Endothelial cell (in vitro differentiated cells): ENCODE measurements at regions not wholly inside any gene's neighbourhood (a gene's known extent, or its start where the extent isn't known, plus 50 kb on each side); places are given as distances from the start of the nearest gene placed in this dataset.

Experiments used
- DNase-seq: peaks from one replicate; pipeline ENCODE4 v3.0.0; 2021; ENCODE audit warnings: low spot score
- H3K27ac Mint-ChIP-seq: one replicate; pipeline ENCODE4 v1.8.0; 2021; ENCODE audit warnings: mixed read lengths, inconsistent platforms; ENCODE audit not compliant: unreplicated experiment
- H3K27me3 Mint-ChIP-seq: one replicate; pipeline ENCODE4 v1.8.0; 2021; ENCODE audit warnings: mild to moderate bottlenecking, moderate library complexity, mixed read lengths, inconsistent platforms; ENCODE audit not compliant: unreplicated experiment
- H3K36me3 Mint-ChIP-seq: one replicate; pipeline ENCODE4 v1.8.0; 2021; ENCODE audit warnings: mild to moderate bottlenecking, low read depth, mixed read lengths, inconsistent platforms; ENCODE audit not compliant: unreplicated experiment
- H3K4me1 Mint-ChIP-seq: one replicate; pipeline ENCODE4 v1.8.0; 2021; ENCODE audit warnings: mild to moderate bottlenecking, mixed read lengths, inconsistent platforms; ENCODE audit not compliant: unreplicated experiment
- H3K4me3 Mint-ChIP-seq: one replicate; pipeline ENCODE4 v1.8.0; 2021; ENCODE audit warnings: mild to moderate bottlenecking, mixed read lengths, inconsistent platforms; ENCODE audit not compliant: unreplicated experiment
- H3K9me3 Mint-ChIP-seq: one replicate; pipeline ENCODE4 v1.8.0; 2021; ENCODE audit warnings: mixed read lengths, inconsistent platforms; ENCODE audit not compliant: unreplicated experiment
- TF ChIP-seq, protein P1 (sequence below): fragments of 200-600 bp; sonication (generic); IDR thresholded peaks from one replicate; pipeline ENCODE4 v1.5.0; 2021; ENCODE audit warnings: antibody characterized with exemption; ENCODE audit not compliant: unreplicated experiment

DNA sequence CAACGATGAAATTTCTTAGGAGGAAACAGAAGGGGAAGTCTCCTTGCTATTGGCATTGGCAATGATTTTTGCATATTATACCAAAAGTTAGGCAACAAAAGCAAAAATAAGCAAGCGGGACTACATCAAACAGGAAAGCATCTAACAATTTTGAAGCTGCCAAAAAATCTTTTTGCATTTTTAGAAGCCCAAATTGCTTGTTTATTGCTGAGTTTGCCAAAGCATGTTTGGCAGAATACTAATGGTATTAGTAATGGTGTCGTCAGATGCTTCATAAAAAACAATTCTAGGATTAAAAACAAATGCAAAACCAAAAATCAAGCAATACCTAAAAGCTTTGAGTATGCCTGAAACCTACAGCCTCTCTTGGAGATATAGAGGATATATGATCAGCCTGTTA is 80.0 kb downstream of the GALR1 start:
- Mint-ChIP-seq H3K36me3 (no peaks in the 10 kb centered on the region), H3K4me3 (no peak overlapping the region), H3K4me1 (no peaks in the 10 kb centered on the region), H3K27me3 (no peaks in the 10 kb centered on the region), H3K9me3 (no peaks in the 10 kb centered on the region), H3K27ac (no peak overlapping the region)
- TF ChIP-seq, protein P1, sequence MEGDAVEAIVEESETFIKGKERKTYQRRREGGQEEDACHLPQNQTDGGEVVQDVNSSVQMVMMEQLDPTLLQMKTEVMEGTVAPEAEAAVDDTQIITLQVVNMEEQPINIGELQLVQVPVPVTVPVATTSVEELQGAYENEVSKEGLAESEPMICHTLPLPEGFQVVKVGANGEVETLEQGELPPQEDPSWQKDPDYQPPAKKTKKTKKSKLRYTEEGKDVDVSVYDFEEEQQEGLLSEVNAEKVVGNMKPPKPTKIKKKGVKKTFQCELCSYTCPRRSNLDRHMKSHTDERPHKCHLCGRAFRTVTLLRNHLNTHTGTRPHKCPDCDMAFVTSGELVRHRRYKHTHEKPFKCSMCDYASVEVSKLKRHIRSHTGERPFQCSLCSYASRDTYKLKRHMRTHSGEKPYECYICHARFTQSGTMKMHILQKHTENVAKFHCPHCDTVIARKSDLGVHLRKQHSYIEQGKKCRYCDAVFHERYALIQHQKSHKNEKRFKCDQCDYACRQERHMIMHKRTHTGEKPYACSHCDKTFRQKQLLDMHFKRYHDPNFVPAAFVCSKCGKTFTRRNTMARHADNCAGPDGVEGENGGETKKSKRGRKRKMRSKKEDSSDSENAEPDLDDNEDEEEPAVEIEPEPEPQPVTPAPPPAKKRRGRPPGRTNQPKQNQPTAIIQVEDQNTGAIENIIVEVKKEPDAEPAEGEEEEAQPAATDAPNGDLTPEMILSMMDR, result no peak
- no peak for DNase-seq

DNA sequence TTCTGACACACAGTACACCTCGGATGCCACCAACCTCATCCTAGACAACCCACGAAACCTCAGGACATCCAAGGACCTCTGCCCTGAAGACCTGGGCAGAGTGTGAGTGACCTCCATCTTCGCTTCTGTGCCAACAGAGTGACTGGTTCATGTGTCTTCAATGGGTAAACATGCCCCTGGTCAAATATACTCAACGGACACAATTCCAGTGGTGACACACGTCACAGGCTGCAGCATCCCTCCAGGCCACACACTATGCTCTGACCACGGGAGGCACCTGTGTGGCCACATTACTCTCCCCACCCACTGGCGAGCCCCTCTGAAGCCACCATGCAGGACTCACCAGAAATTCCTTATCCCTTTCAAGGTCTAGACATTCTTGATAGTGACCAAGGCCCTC is 85.2 kb downstream of the GALR1 start:
- TF ChIP-seq, protein P1, result no peak
- Mint-ChIP-seq H3K36me3 (no peaks in the 10 kb centered on the region), H3K27me3 (peaks cover 1% of the 10 kb centered on the region), H3K9me3 (no peaks in the 10 kb centered on the region), H3K4me1 (no peaks in the 10 kb centered on the region), H3K27ac (no peak overlapping the region), H3K4me3 (no peak overlapping the region)
- no peak for DNase-seq

DNA sequence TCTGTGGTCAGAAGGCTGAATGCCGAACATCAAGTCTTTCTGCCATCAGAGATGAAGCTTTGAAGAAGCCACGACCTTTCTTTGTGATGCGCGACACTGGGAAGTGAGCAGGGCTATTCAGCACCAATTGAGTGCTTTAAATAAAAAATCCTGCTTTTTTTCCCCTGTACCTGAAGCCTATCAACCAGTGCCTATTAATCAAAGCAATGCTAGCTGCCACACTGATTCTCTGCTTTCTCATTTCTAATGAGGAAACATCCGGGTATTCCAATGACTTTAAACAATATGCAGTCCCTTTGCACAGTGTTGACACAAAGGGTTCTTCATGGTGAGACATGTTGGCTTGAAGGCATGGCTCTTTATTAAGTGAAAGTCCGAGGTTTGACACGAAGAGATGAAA is 88.0 kb downstream of the GALR1 start:
- TF ChIP-seq, protein P1, result no peak
- Mint-ChIP-seq H3K27ac (no peak overlapping the region), H3K27me3 (peaks cover 6% of the 10 kb centered on the region), H3K36me3 (no peaks in the 10 kb centered on the region), H3K9me3 (no peaks in the 10 kb centered on the region), H3K4me1 (no peaks in the 10 kb centered on the region), H3K4me3 (no peak overlapping the region)
- DNase-seq, result no peak

DNA sequence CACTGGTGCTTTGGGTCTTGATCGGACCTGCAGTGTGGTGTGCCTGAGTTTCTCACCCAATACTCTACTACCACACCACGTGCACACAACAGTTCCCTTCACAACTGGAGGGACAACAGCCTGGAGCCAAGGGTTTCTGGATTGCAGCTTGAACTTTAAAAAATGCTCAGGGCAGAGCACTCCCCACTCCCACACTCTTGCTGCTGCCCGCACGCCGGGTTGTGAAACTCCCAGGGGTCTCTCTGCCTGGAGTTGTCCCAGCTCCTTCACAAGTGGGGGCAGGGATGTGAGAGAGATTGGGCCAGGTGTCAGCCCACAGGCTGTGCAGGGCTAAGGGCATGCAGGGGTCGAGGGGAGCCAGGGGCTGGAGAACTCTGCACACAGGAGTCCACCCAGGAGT is 89.4 kb downstream of the GALR1 start:
- no peak overlapping the region for H3K4me3 Mint-ChIP-seq
- H3K27me3 Mint-ChIP-seq, result peaks cover 6% of the 10 kb centered on the region
- no peaks in the 10 kb centered on the region for H3K4me1 Mint-ChIP-seq
- no peaks in the 10 kb centered on the region for H3K36me3 Mint-ChIP-seq
- DNase-seq, result no peak
- no peaks in the 10 kb centered on the region for H3K9me3 Mint-ChIP-seq
- TF ChIP-seq, protein P1, result no peak
- H3K27ac Mint-ChIP-seq, result no peak overlapping the region

DNA sequence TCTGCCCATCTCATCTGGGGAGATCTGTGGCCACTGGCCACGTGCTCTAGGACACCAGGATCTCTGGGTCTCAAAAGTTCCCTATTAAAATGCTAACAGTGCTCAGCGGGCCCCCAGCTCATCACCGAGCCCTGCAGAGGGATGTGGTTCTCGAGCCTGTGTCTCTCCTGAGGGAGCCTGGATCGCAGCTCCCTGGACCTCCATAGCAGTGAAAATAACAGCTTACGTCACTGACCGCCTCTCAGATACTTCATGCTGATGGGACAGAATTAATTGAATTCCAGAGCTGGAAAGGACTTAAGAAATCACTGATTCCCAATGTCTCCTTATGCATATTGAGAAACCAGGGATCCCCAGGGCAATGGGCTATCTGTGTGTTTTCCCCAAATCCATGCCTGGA is 90.0 kb downstream of the GALR1 start:
- TF ChIP-seq, protein P1, result no peak
- H3K9me3 Mint-ChIP-seq, result no peaks in the 10 kb centered on the region
- H3K36me3 Mint-ChIP-seq, result no peaks in the 10 kb centered on the region
- no peak overlapping the region for H3K27ac Mint-ChIP-seq
- no peaks in the 10 kb centered on the region for H3K4me1 Mint-ChIP-seq
- peaks cover 6% of the 10 kb centered on the region for H3K27me3 Mint-ChIP-seq
- DNase-seq, result no peak
- no peak overlapping the region for H3K4me3 Mint-ChIP-seq
